Astrocyte (in vitro differentiated cells and primary cell): ENCODE measurements at regions not wholly inside any gene's neighbourhood (a gene's known extent, or its start where the extent isn't known, plus 50 kb on each side); places are given as distances from the start of the nearest gene placed in this dataset.

Source experiments
- DNase-seq: peaks from one replicate; pipeline ENCODE4 v3.0.0-alpha.2; 2010; ENCODE audit warnings: low read depth
- FAIRE-seq: peaks from 2 replicates; lab custom pipeline; 2011; peaks lifted over from hg19 to GRCh38; lab: Jason Lieb, UNC
- H2AFZ ChIP-seq: 2 replicates; pipeline ENCODE4 v1.6.0; 2012; ENCODE audit warnings: low read depth, low read length, inconsistent platforms
- H3K27ac ChIP-seq: 2 replicates; pipeline ENCODE4 v1.5.1; 2011; ENCODE audit warnings: low read depth, low read length, inconsistent platforms
- H3K27me3 ChIP-seq: 2 replicates; pipeline ENCODE4 v1.6.0; 2011; ENCODE audit warnings: low read length, inconsistent platforms; ENCODE audit not compliant: insufficient read depth
- H3K36me3 ChIP-seq: 2 replicates; pipeline ENCODE4 v1.5.1; 2011; ENCODE audit warnings: low read length, inconsistent platforms; ENCODE audit not compliant: insufficient read depth
- H3K4me1 ChIP-seq: 2 replicates; pipeline ENCODE4 v1.5.1; 2011; ENCODE audit warnings: low read length, inconsistent platforms; ENCODE audit not compliant: insufficient read depth
- H3K4me2 ChIP-seq: 2 replicates; pipeline ENCODE4 v1.6.0; 2012; ENCODE audit warnings: low read length, inconsistent platforms
- H3K4me3 ChIP-seq: 2 replicates; pipeline ENCODE4 v1.5.1; 2011; ENCODE audit warnings: low read depth, mild to moderate bottlenecking, low read length, inconsistent platforms; ENCODE audit not compliant: insufficient read depth
- H3K79me2 ChIP-seq: 2 replicates; pipeline ENCODE4 v1.6.0; 2012; ENCODE audit warnings: mild to moderate bottlenecking, low read length, inconsistent platforms; ENCODE audit not compliant: insufficient read depth
- H3K9ac ChIP-seq: 2 replicates; pipeline ENCODE4 v1.6.0; 2012; ENCODE audit warnings: mild to moderate bottlenecking, low read length, inconsistent platforms
- H3K9me3 ChIP-seq: 2 replicates; pipeline ENCODE4 v1.5.1; 2012; ENCODE audit warnings: low read depth, mild to moderate bottlenecking, low read length, inconsistent platforms; ENCODE audit not compliant: insufficient read depth
- H4K20me1 ChIP-seq: 2 replicates; pipeline ENCODE4 v1.6.0; 2012; ENCODE audit warnings: low read length, inconsistent platforms; ENCODE audit not compliant: insufficient read depth
- H3K27ac Mint-ChIP-seq: one replicate; pipeline ENCODE4 v1.8.0; 2021; ENCODE audit warnings: mild to moderate bottlenecking, mixed read lengths; ENCODE audit not compliant: unreplicated experiment
- H3K27me3 Mint-ChIP-seq: one replicate; pipeline ENCODE4 v1.8.0; 2021; ENCODE audit warnings: low read depth, mixed read lengths; ENCODE audit not compliant: unreplicated experiment
- H3K36me3 Mint-ChIP-seq: one replicate; pipeline ENCODE4 v1.8.0; 2021; ENCODE audit warnings: low read depth, mixed read lengths; ENCODE audit not compliant: unreplicated experiment
- H3K4me1 Mint-ChIP-seq: one replicate; pipeline ENCODE4 v1.8.0; 2021; ENCODE audit warnings: low read depth, mixed read lengths; ENCODE audit not compliant: unreplicated experiment
- H3K4me3 Mint-ChIP-seq: one replicate; pipeline ENCODE4 v1.8.0; 2021; ENCODE audit warnings: mild to moderate bottlenecking, moderate library complexity, mixed read lengths; ENCODE audit not compliant: unreplicated experiment
- H3K9me3 Mint-ChIP-seq: one replicate; pipeline ENCODE4 v1.8.0; 2021; ENCODE audit warnings: mild to moderate bottlenecking, mixed read lengths; ENCODE audit not compliant: unreplicated experiment
- CTCF ChIP-seq: IDR thresholded peaks from 2 replicates; pipeline ENCODE4 v1.5.1; 2011; ENCODE audit warnings: low read depth, mild to moderate bottlenecking, inconsistent platforms, low read length, moderate library complexity; ENCODE audit not compliant: insufficient read depth
- EZH2 ChIP-seq: IDR thresholded peaks from 2 replicates; pipeline ENCODE4 v1.6.1; 2012; ENCODE audit warnings: mild to moderate bottlenecking, low read length, inconsistent platforms; ENCODE audit not compliant: insufficient read depth

GRCh38 chr13:86830046-86830445 is 841.1 kb upstream of the SLITRK5 start:
- FAIRE-seq (no peak), DNase-seq (no peak)
- H3K4me1 Mint-ChIP-seq: no peaks in the 10 kb centered on the region
- H4K20me1 ChIP-seq: no peaks in the 10 kb centered on the region
- no peaks in the 10 kb centered on the region for H3K4me1 ChIP-seq
- H3K27me3 Mint-ChIP-seq: no peaks in the 10 kb centered on the region
- H3K27ac ChIP-seq: no peak overlapping the region
- H3K27ac Mint-ChIP-seq: no peak overlapping the region
- no peaks in the 10 kb centered on the region for H3K36me3 Mint-ChIP-seq
- H3K79me2 ChIP-seq: no peaks in the 10 kb centered on the region
- H3K9ac ChIP-seq: no peak overlapping the region
- H3K27me3 ChIP-seq: no peaks in the 10 kb centered on the region
- H3K4me3 ChIP-seq: no peak overlapping the region
- H2AFZ ChIP-seq: no peak overlapping the region
- H3K4me2 ChIP-seq: no peak overlapping the region
- no peak overlapping the region for H3K4me3 Mint-ChIP-seq
- no peaks in the 10 kb centered on the region for H3K9me3 ChIP-seq
- H3K36me3 ChIP-seq: no peaks in the 10 kb centered on the region
- TF ChIP-seq EZH2: no peak
- no peak for TF ChIP-seq CTCF
- no peaks in the 10 kb centered on the region for H3K9me3 Mint-ChIP-seq

GRCh38 chr13:86831084-86831483 is 840.1 kb upstream of the SLITRK5 start:
- no peak overlapping the region for H3K4me2 ChIP-seq
- TF ChIP-seq EZH2 (no peak), CTCF (no peak)
- Mint-ChIP-seq H3K27me3 (no peaks in the 10 kb centered on the region), H3K27ac (no peak overlapping the region), H3K4me1 (no peaks in the 10 kb centered on the region), H3K36me3 (no peaks in the 10 kb centered on the region), H3K4me3 (no peak overlapping the region), H3K9me3 (peaks cover 3% of the 10 kb centered on the region)
- no peaks in the 10 kb centered on the region for H3K27me3 ChIP-seq
- H3K4me1 ChIP-seq: no peaks in the 10 kb centered on the region
- H3K27ac ChIP-seq: no peak overlapping the region
- H3K9me3 ChIP-seq: no peaks in the 10 kb centered on the region
- no peaks in the 10 kb centered on the region for H3K36me3 ChIP-seq
- no peak overlapping the region for H3K4me3 ChIP-seq
- no peak for FAIRE-seq
- H3K79me2 ChIP-seq: no peaks in the 10 kb centered on the region
- DNase-seq: no peak
- H2AFZ ChIP-seq: no peak overlapping the region
- H4K20me1 ChIP-seq: no peaks in the 10 kb centered on the region
- no peak overlapping the region for H3K9ac ChIP-seq

- Mint-ChIP-seq H3K4me3 (no peak overlapping the region), H3K9me3 (peaks cover 12% of the 10 kb centered on the region), H3K27ac (no peak overlapping the region), H3K27me3 (no peaks in the 10 kb centered on the region), H3K36me3 (no peaks in the 10 kb centered on the region), H3K4me1 (no peaks in the 10 kb centered on the region)
- H3K27me3 ChIP-seq: no peaks in the 10 kb centered on the region
- H2AFZ ChIP-seq: no peak overlapping the region
- no peak overlapping the region for H3K27ac ChIP-seq
- H3K9me3 ChIP-seq: peaks cover 3% of the 10 kb centered on the region
- no peaks in the 10 kb centered on the region for H3K36me3 ChIP-seq
- H3K4me3 ChIP-seq: no peak overlapping the region
- H3K9ac ChIP-seq: no peak overlapping the region
- no peak for FAIRE-seq
- no peaks in the 10 kb centered on the region for H4K20me1 ChIP-seq
- H3K79me2 ChIP-seq: no peaks in the 10 kb centered on the region
- no peaks in the 10 kb centered on the region for H3K4me1 ChIP-seq
- H3K4me2 ChIP-seq: no peak overlapping the region
- DNase-seq: no peak
- TF ChIP-seq EZH2 (no peak), CTCF (no peak)
These were observed 832.6 kb upstream of the SLITRK5 start for GRCh38 chr13:86838411-86839120.
